NB4 (cell line): ENCODE measurements at regions not wholly inside any gene's neighbourhood (a gene's known extent, or its start where the extent isn't known, plus 50 kb on each side); places are given as distances from the start of the nearest gene placed in this dataset.

Source experiments
- CTCF ChIP-seq: IDR thresholded peaks from one replicate; pipeline ENCODE4 v1.5.1; 2012; ENCODE audit warnings: low read depth, low read length
- MAX ChIP-seq: IDR thresholded peaks from 2 replicates; pipeline ENCODE4 v1.6.1; 2011; ENCODE audit warnings: low read depth, low read length
- MYC ChIP-seq: IDR thresholded peaks from 2 replicates; pipeline ENCODE4 v1.6.1; 2011; ENCODE audit warnings: low read depth, low read length
- POLR2A ChIP-seq: IDR thresholded peaks from 2 replicates; pipeline ENCODE4 v1.6.1; 2011; ENCODE audit warnings: mild to moderate bottlenecking; ENCODE audit not compliant: insufficient read length; ENCODE audit errors: extremely low read depth

- TF ChIP-seq POLR2A = no peak
- no peak for TF ChIP-seq CTCF
- no peak for TF ChIP-seq MAX
- no peak for TF ChIP-seq MYC
These were observed 245.5 kb upstream of the TSHZ3 start for GRCh38 chr19:31594701-31595100.
